Spleen (tissue), 11 donors: ENCODE measurements at regions not wholly inside any gene's neighbourhood (a gene's known extent, or its start where the extent isn't known, plus 50 kb on each side); places are given as distances from the start of the nearest gene placed in this dataset.

Experiments used
- DNase-seq: peaks from one replicate; pipeline ENCODE4 v3.0.0-alpha.2; 2020
- H3K27ac ChIP-seq, 8 donors: fragments of 200-600 bp; sonication (generic) in 7 of 8; 1 replicate in 4 of 8; 2 replicates in 4 of 8; pipeline versions ENCODE4 v1.5.0 to v1.8.0; 2016 to 2021; ENCODE audit warnings: inconsistent platforms in 4 of 8, mild to moderate bottlenecking in 4 of 8, moderate library complexity in 1 of 8
- H3K27me3 ChIP-seq, 7 donors: fragments of 200-600 bp; sonication (generic) in 6 of 7; replicated peaks in 1 of 7; 1 replicate in 4 of 7; 2 replicates in 3 of 7; pipeline versions ENCODE4 v1.5.0 to v1.8.0; 2016 to 2021; ENCODE audit warnings: inconsistent platforms in 3 of 7, mild to moderate bottlenecking in 1 of 7
- H3K36me3 ChIP-seq, 6 donors: fragments of 200-600 bp; sonication (generic) in 5 of 6; 1 replicate in 4 of 6; 2 replicates in 2 of 6; pipeline versions ENCODE4 v1.5.0 to v1.8.0; 2016 to 2021; ENCODE audit warnings: inconsistent platforms in 2 of 6
- H3K4me1 ChIP-seq, 6 donors: fragments of 200-600 bp; sonication (generic) in 5 of 6; 1 replicate in 3 of 6; 2 replicates in 3 of 6; pipeline versions ENCODE4 v1.5.0 to v1.8.0; 2016 to 2021; ENCODE audit warnings: inconsistent platforms in 3 of 6
- H3K4me3 ChIP-seq, 8 donors: fragments of 200-600 bp; sonication (generic) in 7 of 8; 1 replicate in 4 of 8; 2 replicates in 4 of 8; pipeline versions ENCODE4 v1.5.0 to v1.8.0; 2016 to 2021; ENCODE audit warnings: inconsistent platforms in 4 of 8, mild to moderate bottlenecking in 4 of 8, moderate library complexity in 2 of 8
- H3K9me3 ChIP-seq, 8 donors: fragments of 200-600 bp; sonication (generic) in 7 of 8; 1 replicate in 4 of 8; 2 replicates in 4 of 8; pipeline versions ENCODE4 v1.5.0 to v1.8.0; 2016 to 2021; ENCODE audit warnings: inconsistent platforms in 4 of 8
- POLR2A ChIP-seq, 3 donors: fragments of 450-650 bp; IDR thresholded peaks; one replicate each; pipeline ENCODE4 v1.5.1; 2017; ENCODE audit warnings: antibody characterized with exemption in 3 of 3, mild to moderate bottlenecking in 1 of 3
- POLR2AphosphoS5 ChIP-seq, 3 donors: sonication (generic); formaldehyde crosslinking; IDR thresholded peaks; one replicate each; pipeline ENCODE4 v1.5.1; 2017; ENCODE audit warnings: antibody characterized with exemption in 3 of 3
- WGBS, 5 donors: extraction: QIAGEN DNeasy Blood & Tissue Kit in 3 of 5; methylation state at CpG; one replicate each; pipeline versions ENCODE4 v1.1.5 to v1.1.7; 2013 to 2018; 5-methylcytosine and 5-hydroxymethylcytosine counted together
- intact Hi-C: fragments of 100-400 bp; cut with DNase I; formaldehyde crosslinking; loops from one replicate; pipeline ENCODE4 v1.15.0; 2023; ENCODE audit warnings: low total_unique reads
- TF ChIP-seq, protein P1 (sequence below), 11 experiments: fragments of 200-600 bp in 7 of 11; fragments of 450-650 bp in 4 of 11; sonication (generic) in 4 of 11; IDR thresholded peaks in 8 of 11; conservative IDR thresholded peaks in 3 of 11; 1 replicate in 7 of 11; 2 replicates in 4 of 11; pipeline versions ENCODE4 v1.4.0 to v1.8.0; 2016 to 2021; ENCODE audit warnings: antibody characterized with exemption in 11 of 11, inconsistent platforms in 4 of 11, mild to moderate bottlenecking in 1 of 11
- donor health status: healthy with polysubstance abuse.
- donor health status: DM: no; HTN: no; CAD: no; lungs with moderate emphysema.
- donor health status: DM: no; HTN: no; CAD: no.
- donor health status: Bipolar disorder and iron deficiency.
- donor health status: healthy.
- donor health status: DM: no; HTN: no; CAD: no.
- donor health status: DM: yes; HTN: yes; CAD: no.

DNA sequence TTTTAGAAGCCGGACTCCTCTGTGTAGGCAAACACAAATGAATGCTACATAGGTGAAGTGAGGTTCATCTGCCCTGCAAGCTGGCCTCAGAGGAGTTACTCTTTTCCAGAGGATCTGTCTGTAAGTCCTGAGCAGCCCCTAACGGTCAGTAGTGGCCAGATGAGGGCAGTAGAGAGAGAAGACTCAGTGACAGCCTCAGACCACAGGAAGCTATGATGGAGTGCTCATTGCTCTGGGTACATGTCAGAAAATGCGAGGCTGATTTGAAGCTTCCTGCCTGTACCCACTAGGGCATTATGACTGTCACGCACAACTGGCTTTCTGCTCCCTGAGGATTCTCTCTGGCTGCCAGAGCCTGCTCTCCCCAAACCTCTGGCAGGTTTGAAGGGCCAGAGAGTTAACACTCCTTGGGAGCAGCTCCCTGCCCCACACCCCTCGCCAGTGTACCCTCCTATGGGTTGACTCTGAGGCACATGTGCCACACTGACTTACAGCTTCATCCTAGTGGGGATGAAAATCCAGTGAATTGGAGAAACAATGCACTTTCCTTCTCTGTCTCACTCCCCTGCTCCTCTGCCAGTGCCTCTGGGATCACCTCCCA lies 141.5 kb downstream of the GABRG2 start:
- Histone ChIP-seq H3K4me3 (no peak overlapping the region), H3K36me3 (no peaks in the 10 kb centered on the region), H3K9me3 (no peaks in the 10 kb centered on the region), H3K27me3 (no peaks in the 10 kb centered on the region), H3K27ac (no peak overlapping the region), H3K4me1 (no peaks in the 10 kb centered on the region)
- DNase-seq = no peak
- TF ChIP-seq POLR2AphosphoS5 (IDR thresholded peaks at IDR 0.05) = no peak
- no peak for TF ChIP-seq POLR2A (IDR thresholded peaks at IDR 0.05)
- TF ChIP-seq, protein P1, sequence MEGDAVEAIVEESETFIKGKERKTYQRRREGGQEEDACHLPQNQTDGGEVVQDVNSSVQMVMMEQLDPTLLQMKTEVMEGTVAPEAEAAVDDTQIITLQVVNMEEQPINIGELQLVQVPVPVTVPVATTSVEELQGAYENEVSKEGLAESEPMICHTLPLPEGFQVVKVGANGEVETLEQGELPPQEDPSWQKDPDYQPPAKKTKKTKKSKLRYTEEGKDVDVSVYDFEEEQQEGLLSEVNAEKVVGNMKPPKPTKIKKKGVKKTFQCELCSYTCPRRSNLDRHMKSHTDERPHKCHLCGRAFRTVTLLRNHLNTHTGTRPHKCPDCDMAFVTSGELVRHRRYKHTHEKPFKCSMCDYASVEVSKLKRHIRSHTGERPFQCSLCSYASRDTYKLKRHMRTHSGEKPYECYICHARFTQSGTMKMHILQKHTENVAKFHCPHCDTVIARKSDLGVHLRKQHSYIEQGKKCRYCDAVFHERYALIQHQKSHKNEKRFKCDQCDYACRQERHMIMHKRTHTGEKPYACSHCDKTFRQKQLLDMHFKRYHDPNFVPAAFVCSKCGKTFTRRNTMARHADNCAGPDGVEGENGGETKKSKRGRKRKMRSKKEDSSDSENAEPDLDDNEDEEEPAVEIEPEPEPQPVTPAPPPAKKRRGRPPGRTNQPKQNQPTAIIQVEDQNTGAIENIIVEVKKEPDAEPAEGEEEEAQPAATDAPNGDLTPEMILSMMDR (IDR thresholded peaks at IDR 0.05 in 8 of 11, conservative IDR thresholded peaks at IDR 0.05 in 3 of 11) = peak in 9 of 11 experiments; percentile 6 to 64 (median 26)
- WGBS, 5 donors = 21 to 32% (median 28%) methylated on average over 5 of the region's 5 CpGs
- intact Hi-C loops = no loop called here

DNA sequence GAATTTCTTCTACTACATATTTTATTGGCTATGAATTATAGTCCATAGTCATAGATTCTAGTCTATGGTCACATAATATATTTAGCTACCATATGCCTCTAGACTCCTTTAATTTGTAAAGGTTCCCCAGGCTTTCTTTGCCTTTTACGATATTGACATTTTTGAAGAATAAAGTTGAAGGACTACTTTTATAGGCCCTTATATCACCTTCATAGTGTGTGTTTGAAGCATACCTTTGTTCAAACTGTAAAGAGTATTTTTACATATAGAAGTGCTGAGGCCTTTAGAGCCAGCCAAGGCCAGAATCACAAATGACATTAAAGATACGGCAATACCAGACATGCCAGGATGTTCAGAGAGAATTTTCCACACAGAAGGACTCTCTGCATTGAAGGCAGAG lies 147.0 kb downstream of the GABRG2 start:
- TF ChIP-seq POLR2A (IDR thresholded peaks at IDR 0.05) = no peak
- no peak for TF ChIP-seq POLR2AphosphoS5 (IDR thresholded peaks at IDR 0.05)
- TF ChIP-seq, protein P1 (IDR thresholded peaks at IDR 0.05 in 8 of 11, conservative IDR thresholded peaks at IDR 0.05 in 3 of 11) = no peak
- H3K4me1 ChIP-seq = no peaks in the 10 kb centered on the region
- H3K27ac ChIP-seq = no peak overlapping the region
- DNase-seq = no peak
- H3K4me3 ChIP-seq = no peak overlapping the region
- no peaks in the 10 kb centered on the region for H3K9me3 ChIP-seq
- 85 to 98% (median 90%) methylated on average over 2 of the region's 2 CpGs for WGBS, 5 donors
- H3K36me3 ChIP-seq = no peaks in the 10 kb centered on the region
- H3K27me3 ChIP-seq = no peaks in the 10 kb centered on the region
- intact Hi-C loops = no loop called here

DNA sequence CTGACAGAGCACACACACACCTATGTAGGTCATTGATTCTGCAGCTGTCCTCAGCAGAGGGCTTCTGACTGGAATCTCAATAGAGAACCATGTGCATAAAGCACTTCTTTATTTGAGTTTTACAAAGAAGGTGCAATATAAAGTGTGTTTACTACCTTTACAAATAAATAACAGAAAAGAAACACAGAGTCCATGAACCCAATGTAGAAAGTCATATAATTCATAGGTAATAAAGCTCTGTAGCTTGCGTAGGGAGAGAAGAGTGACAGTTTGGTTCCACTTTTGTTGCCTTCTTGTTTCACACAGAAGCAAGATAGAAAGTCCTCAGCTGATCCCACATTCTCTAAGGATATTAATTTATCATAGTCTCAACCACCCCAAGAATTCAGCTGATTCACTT lies 149.5 kb downstream of the GABRG2 start:
- TF ChIP-seq, protein P1 (IDR thresholded peaks at IDR 0.05 in 8 of 11, conservative IDR thresholded peaks at IDR 0.05 in 3 of 11) = no peak
- TF ChIP-seq POLR2AphosphoS5 (IDR thresholded peaks at IDR 0.05) (no peak), POLR2A (IDR thresholded peaks at IDR 0.05) (no peak)
- H3K36me3 ChIP-seq = no peaks in the 10 kb centered on the region
- no peaks in the 10 kb centered on the region for H3K27me3 ChIP-seq
- H3K4me1 ChIP-seq = no peaks in the 10 kb centered on the region
- no peak overlapping the region for H3K4me3 ChIP-seq
- intact Hi-C loops = no loop called here
- H3K27ac ChIP-seq = no peak overlapping the region
- DNase-seq = no peak
- peaks cover 0 to 4% (median 0%) of the 10 kb centered on the region in 8 donors for H3K9me3 ChIP-seq
- 86 to 100% (median 94%) methylated on average over 1 of the region's 1 CpG for WGBS, 5 donors

DNA sequence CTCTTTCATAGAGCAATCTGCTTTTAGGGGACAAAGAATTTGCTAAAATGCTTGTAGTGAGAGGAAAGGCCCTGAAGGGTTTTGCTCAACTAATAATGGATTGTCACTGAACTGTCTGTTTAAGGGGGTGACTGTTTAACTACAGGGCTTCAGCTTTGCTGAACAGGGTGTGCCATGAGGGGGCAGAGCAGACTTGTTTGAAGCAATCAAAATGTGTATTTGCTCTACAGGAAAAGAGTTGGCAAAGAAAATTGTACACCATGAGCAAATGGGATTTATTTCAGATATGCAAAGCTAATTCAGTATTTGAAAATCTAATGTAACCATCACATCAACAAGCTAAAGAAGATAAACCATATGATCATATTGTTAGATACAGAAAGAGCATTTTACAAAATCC lies 154.3 kb downstream of the GABRG2 start:
- Histone ChIP-seq H3K27ac (no peak overlapping the region), H3K36me3 (no peaks in the 10 kb centered on the region), H3K4me3 (no peak overlapping the region), H3K9me3 (peaks cover 0 to 13% (median 3%) of the 10 kb centered on the region in 8 donors), H3K4me1 (no peaks in the 10 kb centered on the region), H3K27me3 (no peaks in the 10 kb centered on the region)
- intact Hi-C loops = no loop called here
- DNase-seq = no peak
- TF ChIP-seq POLR2A (IDR thresholded peaks at IDR 0.05) (no peak), POLR2AphosphoS5 (IDR thresholded peaks at IDR 0.05) (no peak)
- TF ChIP-seq, protein P1 (IDR thresholded peaks at IDR 0.05 in 8 of 11, conservative IDR thresholded peaks at IDR 0.05 in 3 of 11) = no peak
